Ishikawa (cell line): ENCODE measurements at regions not wholly inside any gene's neighbourhood (a gene's known extent, or its start where the extent isn't known, plus 50 kb on each side); places are given as distances from the start of the nearest gene placed in this dataset.

Experiments used
- CEBPB ChIP-seq: IDR thresholded peaks from 2 replicates; pipeline ENCODE4 v1.6.1; 2012
- CREB1 ChIP-seq: IDR thresholded peaks from 2 replicates; pipeline ENCODE4 v1.6.1; 2012; ENCODE audit warnings: low read depth
- EGR1 ChIP-seq: IDR thresholded peaks from 2 replicates; pipeline ENCODE4 v1.6.1; 2012
- EP300 ChIP-seq: IDR thresholded peaks from 2 replicates; pipeline ENCODE4 v1.6.1; 2012; ENCODE audit warnings: borderline replicate concordance
- FOXM1 ChIP-seq: IDR thresholded peaks from 2 replicates; pipeline ENCODE4 v1.6.1; 2012; ENCODE audit warnings: low read depth, borderline replicate concordance
- NFIC ChIP-seq: IDR thresholded peaks from 2 replicates; pipeline ENCODE4 v1.6.1; 2012
- RAD21 ChIP-seq: IDR thresholded peaks from 2 replicates; pipeline ENCODE4 v1.6.1; 2012; ENCODE audit warnings: low read depth
- REST ChIP-seq: IDR thresholded peaks from 2 replicates; pipeline ENCODE4 v1.6.1; 2012; ENCODE audit warnings: low read depth, mild to moderate bottlenecking
- TAF1 ChIP-seq: IDR thresholded peaks from 2 replicates; pipeline ENCODE4 v1.6.1; 2012; ENCODE audit warnings: low read depth, mild to moderate bottlenecking
- TCF12 ChIP-seq: IDR thresholded peaks from 2 replicates; pipeline ENCODE4 v1.6.1; 2012; ENCODE audit warnings: low read depth
- TEAD4 ChIP-seq: IDR thresholded peaks from 2 replicates; pipeline ENCODE4 v1.6.1; 2012
- USF1 ChIP-seq: IDR thresholded peaks from 2 replicates; pipeline ENCODE4 v1.6.1; 2012
- YY1 ChIP-seq: IDR thresholded peaks from 2 replicates; pipeline ENCODE4 v1.6.1; 2012; ENCODE audit warnings: low read depth
- ZBTB7A ChIP-seq: IDR thresholded peaks from 2 replicates; pipeline ENCODE4 v1.6.1; 2012; ENCODE audit warnings: low read depth
- TF ChIP-seq, protein P1 (sequence below): IDR thresholded peaks from 2 replicates; pipeline ENCODE4 v1.6.1; 2012

- no peak for TF ChIP-seq YY1
- TF ChIP-seq RAD21 = no peak
- TF ChIP-seq EP300 = no peak
- no peak for TF ChIP-seq FOXM1
- TF ChIP-seq, protein P1, sequence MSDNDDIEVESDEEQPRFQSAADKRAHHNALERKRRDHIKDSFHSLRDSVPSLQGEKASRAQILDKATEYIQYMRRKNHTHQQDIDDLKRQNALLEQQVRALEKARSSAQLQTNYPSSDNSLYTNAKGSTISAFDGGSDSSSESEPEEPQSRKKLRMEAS = no peak
- TF ChIP-seq ZBTB7A = no peak
- no peak for TF ChIP-seq REST
- no peak for TF ChIP-seq CEBPB
- TF ChIP-seq CREB1 = no peak
- no peak for TF ChIP-seq EGR1
- TF ChIP-seq TAF1 = no peak
- no peak for TF ChIP-seq USF1
- no peak for TF ChIP-seq TCF12
- no peak for TF ChIP-seq TEAD4
- TF ChIP-seq NFIC = no peak
Measured at GRCh38 chr22:34057726-34058125, 137.4 kb upstream of the LARGE1 start.

DNA sequence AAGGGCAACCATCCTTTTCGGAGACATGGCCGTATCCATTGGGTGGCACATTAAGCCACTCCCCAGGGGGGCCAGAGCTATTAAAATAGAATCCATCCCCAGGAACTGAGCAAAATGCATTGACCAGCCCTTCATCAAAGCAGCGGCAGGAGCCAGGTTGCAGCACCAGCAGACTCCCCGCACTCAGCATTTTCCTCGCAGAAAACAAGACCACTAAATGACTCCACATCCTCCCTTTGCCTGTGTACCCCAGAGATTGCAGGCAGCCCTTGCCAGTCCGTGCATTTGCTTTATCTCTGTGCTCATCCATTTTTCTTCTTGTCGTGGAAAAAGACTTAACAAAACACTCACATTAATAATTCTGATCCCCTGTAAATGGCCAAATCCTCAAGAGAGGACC is 144.4 kb upstream of the LARGE1 start:
- TF ChIP-seq TEAD4 = no peak
- no peak for TF ChIP-seq TAF1
- TF ChIP-seq NFIC = no peak
- no peak for TF ChIP-seq EP300
- TF ChIP-seq TCF12 = no peak
- TF ChIP-seq RAD21 = no peak
- TF ChIP-seq ZBTB7A = no peak
- no peak for TF ChIP-seq USF1
- no peak for TF ChIP-seq CEBPB
- TF ChIP-seq, protein P1 = no peak
- TF ChIP-seq EGR1 = no peak
- no peak for TF ChIP-seq YY1
- TF ChIP-seq FOXM1 = no peak
- no peak for TF ChIP-seq CREB1
- TF ChIP-seq REST = no peak

DNA sequence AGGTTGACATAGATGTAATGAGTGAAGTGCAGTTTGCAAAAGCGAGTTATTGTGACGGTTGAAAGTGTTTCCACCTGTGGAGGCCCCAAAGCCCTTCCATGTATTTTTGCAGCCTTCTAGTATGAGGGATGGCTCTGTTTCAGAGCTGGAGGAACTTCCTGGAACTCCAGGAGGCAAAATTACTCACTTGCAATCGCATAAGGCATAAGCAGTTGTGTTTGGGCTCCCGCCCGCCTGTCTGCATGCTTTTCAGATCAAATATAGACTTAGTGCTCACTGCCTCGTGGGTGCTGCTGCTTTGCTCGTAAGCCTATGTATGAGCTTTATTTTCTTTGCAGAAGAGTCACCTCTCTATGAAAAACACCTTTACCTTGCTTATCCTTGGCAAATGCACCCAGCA is 146.8 kb upstream of the LARGE1 start:
- TF ChIP-seq, protein P1 = no peak
- no peak for TF ChIP-seq RAD21
- TF ChIP-seq ZBTB7A = no peak
- no peak for TF ChIP-seq EP300
- no peak for TF ChIP-seq TCF12
- no peak for TF ChIP-seq FOXM1
- no peak for TF ChIP-seq NFIC
- no peak for TF ChIP-seq TEAD4
- no peak for TF ChIP-seq EGR1
- no peak for TF ChIP-seq REST

- no peak for TF ChIP-seq FOXM1
- TF ChIP-seq CEBPB = no peak
- TF ChIP-seq RAD21 = no peak
- TF ChIP-seq TCF12 = no peak
- TF ChIP-seq YY1 = no peak
- TF ChIP-seq TAF1 = no peak
- no peak for TF ChIP-seq EGR1
- TF ChIP-seq EP300 = no peak
- TF ChIP-seq TEAD4 = no peak
- no peak for TF ChIP-seq ZBTB7A
- no peak for TF ChIP-seq NFIC
- TF ChIP-seq USF1 = no peak
- TF ChIP-seq, protein P1 = no peak
Measured at GRCh38 chr22:34068001-34068400, 147.7 kb upstream of the LARGE1 start.
